SK-N-SH (cell line): ENCODE measurements at regions not wholly inside any gene's neighbourhood (a gene's known extent, or its start where the extent isn't known, plus 50 kb on each side); places are given as distances from the start of the nearest gene placed in this dataset.
A peak's percentile ranks its signal among the peaks of the same experiment; 100 is the strongest.

ENCODE experiments used
- CTCF ChIA-PET: fragments of 300-600, 350-600 bp; formaldehyde crosslinking; extraction: SDS; loops from one replicate; lab custom pipeline; 2021; lab: Yijun Ruan, JAX
- POLR2A ChIA-PET: fragments of 350-600 bp; sonication (Branson Sonifier 250); formaldehyde crosslinking; extraction: SDS; loops from one replicate; lab custom pipeline; 2020; ENCODE audit warnings: antibody characterized with exemption, inconsistent platforms; lab: Yijun Ruan, JAX
- DNase-seq: peaks from one replicate; pipeline ENCODE4 v3.0.0; 2012
- H2AFZ ChIP-seq: fragments of 200-600 bp; sonication (generic); 2 replicates; pipeline ENCODE4 v1.8.1; 2016; ENCODE audit warnings: antibody characterized with exemption, mild to moderate bottlenecking, low read depth
- H3F3A ChIP-seq: fragments of 200-600 bp; sonication (generic); replicated peaks from 2 replicates; pipeline ENCODE3; 2016; ENCODE audit warnings: antibody characterized with exemption, mild to moderate bottlenecking; ENCODE audit not compliant: insufficient read depth
- H3K27ac ChIP-seq, 2 experiments: fragments of 200-500 bp in 1 of 2; fragments of 200-600 bp in 1 of 2; sonication (Bioruptor generic) in 1 of 2; sonication (generic), shearing (Covaris generic) in 1 of 2; 2 replicates each; pipeline versions ENCODE4 v1.5.1 to v1.6.1; 2014 to 2016; ENCODE audit warnings: low read depth in 2 of 2, inconsistent platforms in 1 of 2, low read length in 1 of 2, mild to moderate bottlenecking in 1 of 2, mixed read lengths in 1 of 2
- H3K27me3 ChIP-seq: fragments of 200-600 bp; sonication (generic), shearing (Covaris generic); 2 replicates; pipeline ENCODE4 v1.6.1; 2016; ENCODE audit warnings: mixed run types; ENCODE audit not compliant: insufficient read depth
- H3K36me3 ChIP-seq, 2 experiments: fragments of 200-500 bp in 1 of 2; fragments of 200-600 bp in 1 of 2; sonication (Bioruptor generic) in 1 of 2; sonication (generic) in 1 of 2; replicated peaks in 1 of 2; 2 replicates each; pipeline versions ENCODE3 to v1.5.1; 2014 to 2016; ENCODE audit warnings: low read length in 1 of 2, mild to moderate bottlenecking in 1 of 2; ENCODE audit not compliant: insufficient read depth in 2 of 2, control insufficient read depth in 1 of 2
- H3K4me1 ChIP-seq, 2 experiments: fragments of 200-500 bp in 1 of 2; fragments of 200-600 bp in 1 of 2; sonication (Bioruptor generic) in 1 of 2; sonication (generic), shearing (Covaris generic) in 1 of 2; 2 replicates each; pipeline versions ENCODE4 v1.5.1 to v1.6.1; 2014 to 2016; ENCODE audit warnings: low read depth in 1 of 2, low read length in 1 of 2, mixed run types in 1 of 2; ENCODE audit not compliant: insufficient read depth in 2 of 2, control insufficient read depth in 1 of 2
- H3K4me2 ChIP-seq: fragments of 200-600 bp; sonication (generic), shearing (Covaris generic); 2 replicates; pipeline ENCODE4 v1.6.1; 2017; ENCODE audit warnings: mixed run types
- H3K4me3 ChIP-seq, 2 experiments: fragments of 200-500 bp in 1 of 2; fragments of 200-600 bp in 1 of 2; sonication (Bioruptor generic) in 1 of 2; sonication (generic), shearing (Covaris generic) in 1 of 2; 2 replicates each; pipeline versions ENCODE4 v1.5.1 to v1.8.1; 2014 to 2016; ENCODE audit warnings: low read depth in 2 of 2, inconsistent platforms in 1 of 2, low read length in 1 of 2, mild to moderate bottlenecking in 1 of 2, mixed read lengths in 1 of 2, moderate library complexity in 1 of 2
- H3K79me2 ChIP-seq: fragments of 200-600 bp; sonication (generic); 2 replicates; pipeline ENCODE4 v1.8.1; 2017; ENCODE audit warnings: mild to moderate bottlenecking; ENCODE audit not compliant: insufficient read depth
- H3K9ac ChIP-seq: fragments of 200-600 bp; sonication (generic); 2 replicates; pipeline ENCODE4 v1.6.1; 2017; ENCODE audit warnings: mixed run types
- H3K9me2 ChIP-seq: fragments of 200-600 bp; sonication (generic); 2 replicates; pipeline ENCODE4 v1.6.1; 2017; ENCODE audit warnings: mixed run types
- H3K9me3 ChIP-seq: fragments of 200-600 bp; sonication (generic); 2 replicates; pipeline ENCODE4 v1.6.1; 2017; ENCODE audit warnings: mixed run types, mild to moderate bottlenecking, moderate library complexity
- H4K20me1 ChIP-seq: fragments of 200-600 bp; sonication (generic); 2 replicates; pipeline ENCODE4 v1.6.1; 2017; ENCODE audit warnings: mild to moderate bottlenecking, mixed run types; ENCODE audit not compliant: insufficient read depth
- CHD2 ChIP-seq: fragments of 150-350 bp; IDR thresholded peaks from 2 replicates; pipeline ENCODE4 v1.6.1; 2018; ENCODE audit warnings: low read length; ENCODE audit not compliant: partially characterized antibody
- EP300 ChIP-seq, 2 experiments: IDR thresholded peaks; 2 replicates each; pipeline versions ENCODE4 v1.4.0 to v1.6.1; 2012; ENCODE audit warnings: borderline replicate concordance in 1 of 2, low read depth in 1 of 2, low read length in 1 of 2
- EZH2phosphoT487 ChIP-seq: fragments of 200-600 bp; sonication (generic); IDR thresholded peaks from 2 replicates; pipeline ENCODE4 v1.6.1; 2017; ENCODE audit warnings: low read depth, mixed run types, mild to moderate bottlenecking, antibody characterized with exemption, moderate library complexity, borderline replicate concordance
- FOXM1 ChIP-seq: IDR thresholded peaks from 2 replicates; pipeline ENCODE4 v1.4.0; 2012; ENCODE audit warnings: low read depth, mild to moderate bottlenecking
- MXI1 ChIP-seq: IDR thresholded peaks from 2 replicates; pipeline ENCODE4 v1.6.1; 2012; ENCODE audit warnings: mild to moderate bottlenecking, low read depth, low read length, improper control_type of control experiment
- NFIC ChIP-seq: IDR thresholded peaks from 2 replicates; pipeline ENCODE4 v1.4.0; 2012; ENCODE audit warnings: borderline replicate concordance
- NRF1 ChIP-seq: IDR thresholded peaks from 2 replicates; pipeline ENCODE4 v1.6.1; 2012; ENCODE audit warnings: low read depth, mild to moderate bottlenecking, low read length
- RAD21 ChIP-seq: IDR thresholded peaks from 2 replicates; pipeline ENCODE4 v1.6.1; 2012; ENCODE audit warnings: mild to moderate bottlenecking, low read length
- SIN3A ChIP-seq: IDR thresholded peaks from 2 replicates; pipeline ENCODE4 v1.6.1; 2012; ENCODE audit warnings: low read depth, mild to moderate bottlenecking, low read length, moderate library complexity, borderline replicate concordance
- TAF1 ChIP-seq: IDR thresholded peaks from 2 replicates; pipeline ENCODE4 v1.6.1; 2012; ENCODE audit warnings: low read depth, mild to moderate bottlenecking, low read length, moderate library complexity, borderline replicate concordance
- TCF12 ChIP-seq: IDR thresholded peaks from 2 replicates; pipeline ENCODE4 v1.4.0; 2012
- WGBS: methylation state at CpG from one replicate; pipeline ENCODE4 v1.1.6; 2017; ENCODE audit warnings: low lambda C conversion rate; 5-methylcytosine and 5-hydroxymethylcytosine counted together
- TF ChIP-seq, protein P1 (sequence below): IDR thresholded peaks from 2 replicates; pipeline ENCODE4 v1.4.0; 2012; ENCODE audit warnings: low read depth, borderline replicate concordance
- TF ChIP-seq, protein P2 (sequence below): IDR thresholded peaks from 2 replicates; pipeline ENCODE4 v1.4.0; 2012; ENCODE audit warnings: low read depth
- TF ChIP-seq, protein P3 (sequence below): fragments of 150-350 bp; IDR thresholded peaks from 2 replicates; pipeline ENCODE4 v1.6.1; 2016; ENCODE audit warnings: mild to moderate bottlenecking, low read depth, low read length
- TF ChIP-seq, protein P4 (sequence below): fragments of 150-350 bp; IDR thresholded peaks from 2 replicates; pipeline ENCODE4 v1.6.1; 2017; ENCODE audit warnings: antibody characterized with exemption, low read length, low read depth, borderline replicate concordance
- TF ChIP-seq, protein P5 (sequence below): IDR thresholded peaks from 2 replicates; pipeline ENCODE4 v1.6.1; 2012; ENCODE audit warnings: mild to moderate bottlenecking, low read depth, low read length, moderate library complexity

DNA sequence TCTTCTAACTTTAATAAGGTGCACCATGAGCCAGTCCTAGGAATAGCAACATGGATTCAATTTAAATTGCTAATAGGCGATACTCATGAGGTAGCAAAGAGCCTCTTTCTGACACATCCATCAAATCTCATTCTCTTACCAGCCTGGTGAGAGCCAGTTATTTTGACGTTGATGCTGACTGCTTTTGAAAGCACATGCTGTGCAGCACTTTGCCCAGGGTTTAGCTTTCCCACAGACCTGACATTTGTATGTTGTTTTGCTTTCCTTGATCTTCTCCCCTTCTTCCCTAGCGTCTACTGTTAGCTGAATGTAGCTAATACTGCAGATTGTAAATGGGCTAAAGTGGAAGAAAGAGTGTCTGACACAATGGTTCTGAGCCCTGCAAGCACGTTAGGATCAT, 101.1 kb upstream of the CCDC85A start:
- H3K27me3 ChIP-seq: no peaks in the 10 kb centered on the region
- no peaks in the 10 kb centered on the region for H3K36me3 ChIP-seq
- H3K4me3 ChIP-seq: no peak overlapping the region
- H4K20me1 ChIP-seq: no peaks in the 10 kb centered on the region
- H3F3A ChIP-seq: no peaks in the 10 kb centered on the region
- 32% methylated on average over 4 of the region's 4 CpGs for WGBS
- H3K9ac ChIP-seq: no peak overlapping the region
- no peak overlapping the region for H3K4me2 ChIP-seq
- H3K79me2 ChIP-seq: no peaks in the 10 kb centered on the region
- CTCF ChIA-PET: interaction anchor here (0.9 to 1.0 kb wide), 2 partner anchors 9 to 36 kb away, joined by 3 to 4 read pairs; no protein-coding TSS in a partner anchor
- POLR2A ChIA-PET: no interaction called here
- TF ChIP-seq CHD2 (no peak), MXI1 (no peak), EP300 (IDR thresholded peaks at IDR 0.05; ENCODE audit: borderline replicate concordance in 1 of 2, low read depth in 1 of 2, low read length in 1 of 2) (no peak), FOXM1 (no peak), TCF12 (no peak), NFIC (no peak), RAD21 (no peak), TAF1 (no peak), EZH2phosphoT487 (no peak), NRF1 (no peak), SIN3A (no peak)
- TF ChIP-seq, protein P1, sequence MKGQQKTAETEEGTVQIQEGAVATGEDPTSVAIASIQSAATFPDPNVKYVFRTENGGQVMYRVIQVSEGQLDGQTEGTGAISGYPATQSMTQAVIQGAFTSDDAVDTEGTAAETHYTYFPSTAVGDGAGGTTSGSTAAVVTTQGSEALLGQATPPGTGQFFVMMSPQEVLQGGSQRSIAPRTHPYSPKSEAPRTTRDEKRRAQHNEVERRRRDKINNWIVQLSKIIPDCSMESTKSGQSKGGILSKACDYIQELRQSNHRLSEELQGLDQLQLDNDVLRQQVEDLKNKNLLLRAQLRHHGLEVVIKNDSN: no peak
- TF ChIP-seq, protein P2, sequence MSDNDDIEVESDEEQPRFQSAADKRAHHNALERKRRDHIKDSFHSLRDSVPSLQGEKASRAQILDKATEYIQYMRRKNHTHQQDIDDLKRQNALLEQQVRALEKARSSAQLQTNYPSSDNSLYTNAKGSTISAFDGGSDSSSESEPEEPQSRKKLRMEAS: no peak
- TF ChIP-seq, protein P3, sequence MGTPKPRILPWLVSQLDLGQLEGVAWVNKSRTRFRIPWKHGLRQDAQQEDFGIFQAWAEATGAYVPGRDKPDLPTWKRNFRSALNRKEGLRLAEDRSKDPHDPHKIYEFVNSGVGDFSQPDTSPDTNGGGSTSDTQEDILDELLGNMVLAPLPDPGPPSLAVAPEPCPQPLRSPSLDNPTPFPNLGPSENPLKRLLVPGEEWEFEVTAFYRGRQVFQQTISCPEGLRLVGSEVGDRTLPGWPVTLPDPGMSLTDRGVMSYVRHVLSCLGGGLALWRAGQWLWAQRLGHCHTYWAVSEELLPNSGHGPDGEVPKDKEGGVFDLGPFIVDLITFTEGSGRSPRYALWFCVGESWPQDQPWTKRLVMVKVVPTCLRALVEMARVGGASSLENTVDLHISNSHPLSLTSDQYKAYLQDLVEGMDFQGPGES: no peak
- TF ChIP-seq, protein P4, sequence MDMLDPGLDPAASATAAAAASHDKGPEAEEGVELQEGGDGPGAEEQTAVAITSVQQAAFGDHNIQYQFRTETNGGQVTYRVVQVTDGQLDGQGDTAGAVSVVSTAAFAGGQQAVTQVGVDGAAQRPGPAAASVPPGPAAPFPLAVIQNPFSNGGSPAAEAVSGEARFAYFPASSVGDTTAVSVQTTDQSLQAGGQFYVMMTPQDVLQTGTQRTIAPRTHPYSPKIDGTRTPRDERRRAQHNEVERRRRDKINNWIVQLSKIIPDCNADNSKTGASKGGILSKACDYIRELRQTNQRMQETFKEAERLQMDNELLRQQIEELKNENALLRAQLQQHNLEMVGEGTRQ: no peak
- TF ChIP-seq, protein P5, sequence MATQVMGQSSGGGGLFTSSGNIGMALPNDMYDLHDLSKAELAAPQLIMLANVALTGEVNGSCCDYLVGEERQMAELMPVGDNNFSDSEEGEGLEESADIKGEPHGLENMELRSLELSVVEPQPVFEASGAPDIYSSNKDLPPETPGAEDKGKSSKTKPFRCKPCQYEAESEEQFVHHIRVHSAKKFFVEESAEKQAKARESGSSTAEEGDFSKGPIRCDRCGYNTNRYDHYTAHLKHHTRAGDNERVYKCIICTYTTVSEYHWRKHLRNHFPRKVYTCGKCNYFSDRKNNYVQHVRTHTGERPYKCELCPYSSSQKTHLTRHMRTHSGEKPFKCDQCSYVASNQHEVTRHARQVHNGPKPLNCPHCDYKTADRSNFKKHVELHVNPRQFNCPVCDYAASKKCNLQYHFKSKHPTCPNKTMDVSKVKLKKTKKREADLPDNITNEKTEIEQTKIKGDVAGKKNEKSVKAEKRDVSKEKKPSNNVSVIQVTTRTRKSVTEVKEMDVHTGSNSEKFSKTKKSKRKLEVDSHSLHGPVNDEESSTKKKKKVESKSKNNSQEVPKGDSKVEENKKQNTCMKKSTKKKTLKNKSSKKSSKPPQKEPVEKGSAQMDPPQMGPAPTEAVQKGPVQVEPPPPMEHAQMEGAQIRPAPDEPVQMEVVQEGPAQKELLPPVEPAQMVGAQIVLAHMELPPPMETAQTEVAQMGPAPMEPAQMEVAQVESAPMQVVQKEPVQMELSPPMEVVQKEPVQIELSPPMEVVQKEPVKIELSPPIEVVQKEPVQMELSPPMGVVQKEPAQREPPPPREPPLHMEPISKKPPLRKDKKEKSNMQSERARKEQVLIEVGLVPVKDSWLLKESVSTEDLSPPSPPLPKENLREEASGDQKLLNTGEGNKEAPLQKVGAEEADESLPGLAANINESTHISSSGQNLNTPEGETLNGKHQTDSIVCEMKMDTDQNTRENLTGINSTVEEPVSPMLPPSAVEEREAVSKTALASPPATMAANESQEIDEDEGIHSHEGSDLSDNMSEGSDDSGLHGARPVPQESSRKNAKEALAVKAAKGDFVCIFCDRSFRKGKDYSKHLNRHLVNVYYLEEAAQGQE: no peak
- no peaks in the 10 kb centered on the region for H3K9me3 ChIP-seq
- H3K9me2 ChIP-seq: no peaks in the 10 kb centered on the region
- H3K27ac ChIP-seq: no peak overlapping the region
- H2AFZ ChIP-seq: 0 out of 2 replicates have a peak overlapping the region, but pooled peaks have one; percentile 35
- DNase-seq: no peak
- no peaks in the 10 kb centered on the region for H3K4me1 ChIP-seq
